Fibroblast of villous mesenchyme (primary cell): ENCODE measurements at regions not wholly inside any gene's neighbourhood (a gene's known extent, or its start where the extent isn't known, plus 50 kb on each side); places are given as distances from the start of the nearest gene placed in this dataset.
"Not testable (repeated sequence)": the region's sequence is repeated elsewhere in the genome, so short reads cannot be mapped to it uniquely, and the experiment has no call there.

Experiments used
- DNase-seq: peaks from one replicate; pipeline ENCODE4 v3.0.0-alpha.2; 2010; ENCODE audit warnings: low read depth
- H3K4me3 ChIP-seq: 2 replicates; pipeline ENCODE4 v1.5.1; 2011; ENCODE audit warnings: low read depth, mild to moderate bottlenecking, low read length
- CTCF ChIP-seq: IDR thresholded peaks from 2 replicates; pipeline ENCODE4 v1.5.1; 2012; ENCODE audit warnings: low read depth, mild to moderate bottlenecking, low read length; ENCODE audit not compliant: insufficient read depth

- TF ChIP-seq CTCF: no peak
- no peak overlapping the region for H3K4me3 ChIP-seq
- DNase-seq: peak; percentile 16
Observed at GRCh38 chr1:170415710-170416372, 116.1 kb upstream of the GORAB start.

GRCh38 chr1:170424346-170424745 lies 107.6 kb upstream of the GORAB start:
- DNase-seq: no peak
- TF ChIP-seq CTCF: no peak
- no peak overlapping the region for H3K4me3 ChIP-seq

GRCh38 chr1:170426596-170426995 lies 105.4 kb upstream of the GORAB start:
- H3K4me3 ChIP-seq: no peak overlapping the region
- TF ChIP-seq CTCF: no peak
- no peak for DNase-seq

- DNase-seq, H3K4me3 ChIP-seq: not testable (repeated sequence)
Observed at GRCh38 chr1:170427002-170427401, 105.0 kb upstream of the GORAB start.

- H3K4me3 ChIP-seq: no peak overlapping the region
- DNase-seq: no peak
- peak; percentile 5 for TF ChIP-seq CTCF
Observed at GRCh38 chr1:170436928-170437327, 95.0 kb upstream of the GORAB start.

- peak; percentile 40 for DNase-seq
- no peak for TF ChIP-seq CTCF
Observed at GRCh38 chr1:170445096-170445495, 86.9 kb upstream of the GORAB start.

GRCh38 chr1:170448661-170449158 lies 83.3 kb upstream of the GORAB start:
- no peak for TF ChIP-seq CTCF
- no peak overlapping the region for H3K4me3 ChIP-seq
- no peak for DNase-seq

More at GRCh38 chr1:170445096-170445495, 86.9 kb upstream of the GORAB start:
- H3K4me3 ChIP-seq: no peak overlapping the region
